ENCODE measurements at regions not wholly inside any gene's neighbourhood (a gene's known extent, or its start where the extent isn't known, plus 50 kb on each side); places are given as distances from the start of the nearest gene placed in this dataset.

GRCh38 chr6:105952772-105953690 lies 133.1 kb upstream of the PRDM1 start:
- TF ChIP-seq CTCF (conservative IDR thresholded peaks at IDR 0.05) (no peak), EZH2 (IDR thresholded peaks at IDR 0.05; ENCODE audit: low read depth) (no peak)

Measured in PC-9 (cell line).